ENCODE measurements at regions not wholly inside any gene's neighbourhood (a gene's known extent, or its start where the extent isn't known, plus 50 kb on each side); places are given as distances from the start of the nearest gene placed in this dataset.

GRCh38 chr6:50977796-50978195 lies 159.1 kb downstream of the TFAP2B start:
- TF ChIP-seq REST (IDR thresholded peaks at IDR 0.05; ENCODE audit: unreplicated experiment) (no peak), CTCF (conservative IDR thresholded peaks at IDR 0.05; ENCODE audit: low read depth in 2 of 2) (no peak), JUNB (IDR thresholded peaks at IDR 0.05; ENCODE audit: unreplicated experiment) (no peak), POLR2AphosphoS5 (IDR thresholded peaks at IDR 0.05; ENCODE audit: low read depth) (no peak)
